Glutamatergic neuron (in vitro differentiated cells): ENCODE measurements at regions not wholly inside any gene's neighbourhood (a gene's known extent, or its start where the extent isn't known, plus 50 kb on each side); places are given as distances from the start of the nearest gene placed in this dataset.

Experiments used
- DNase-seq: peaks from one replicate; pipeline ENCODE4 v3.0.0; 2022
- H3K27ac Mint-ChIP-seq: one replicate; pipeline ENCODE4 v1.8.0; 2020; ENCODE audit warnings: mild to moderate bottlenecking, mixed read lengths, inconsistent platforms; ENCODE audit not compliant: unreplicated experiment
- H3K27me3 Mint-ChIP-seq: one replicate; pipeline ENCODE4 v1.8.0; 2020; ENCODE audit warnings: mild to moderate bottlenecking, moderate library complexity, mixed read lengths, inconsistent platforms; ENCODE audit not compliant: unreplicated experiment
- H3K36me3 Mint-ChIP-seq: one replicate; pipeline ENCODE4 v1.8.0; 2020; ENCODE audit warnings: mild to moderate bottlenecking, mixed read lengths, inconsistent platforms; ENCODE audit not compliant: unreplicated experiment
- H3K4me1 Mint-ChIP-seq: one replicate; pipeline ENCODE4 v1.8.0; 2020; ENCODE audit warnings: mild to moderate bottlenecking, low read depth, mixed read lengths, inconsistent platforms; ENCODE audit not compliant: unreplicated experiment
- H3K4me3 Mint-ChIP-seq: one replicate; pipeline ENCODE4 v1.8.0; 2020; ENCODE audit warnings: mild to moderate bottlenecking, mixed read lengths, inconsistent platforms; ENCODE audit not compliant: unreplicated experiment
- H3K9me3 Mint-ChIP-seq: one replicate; pipeline ENCODE4 v1.8.0; 2020; ENCODE audit warnings: mild to moderate bottlenecking, moderate library complexity, mixed read lengths, inconsistent platforms; ENCODE audit not compliant: unreplicated experiment
- TF ChIP-seq, protein P1 (sequence below): fragments of 200-600 bp; sonication (generic); IDR thresholded peaks from one replicate; pipeline ENCODE4 v1.5.0; 2021; ENCODE audit not compliant: partially characterized antibody, unreplicated experiment

GRCh38 chr20:11492386-11492785, 425.3 kb upstream of the BTBD3 start:
- TF ChIP-seq, protein P1, sequence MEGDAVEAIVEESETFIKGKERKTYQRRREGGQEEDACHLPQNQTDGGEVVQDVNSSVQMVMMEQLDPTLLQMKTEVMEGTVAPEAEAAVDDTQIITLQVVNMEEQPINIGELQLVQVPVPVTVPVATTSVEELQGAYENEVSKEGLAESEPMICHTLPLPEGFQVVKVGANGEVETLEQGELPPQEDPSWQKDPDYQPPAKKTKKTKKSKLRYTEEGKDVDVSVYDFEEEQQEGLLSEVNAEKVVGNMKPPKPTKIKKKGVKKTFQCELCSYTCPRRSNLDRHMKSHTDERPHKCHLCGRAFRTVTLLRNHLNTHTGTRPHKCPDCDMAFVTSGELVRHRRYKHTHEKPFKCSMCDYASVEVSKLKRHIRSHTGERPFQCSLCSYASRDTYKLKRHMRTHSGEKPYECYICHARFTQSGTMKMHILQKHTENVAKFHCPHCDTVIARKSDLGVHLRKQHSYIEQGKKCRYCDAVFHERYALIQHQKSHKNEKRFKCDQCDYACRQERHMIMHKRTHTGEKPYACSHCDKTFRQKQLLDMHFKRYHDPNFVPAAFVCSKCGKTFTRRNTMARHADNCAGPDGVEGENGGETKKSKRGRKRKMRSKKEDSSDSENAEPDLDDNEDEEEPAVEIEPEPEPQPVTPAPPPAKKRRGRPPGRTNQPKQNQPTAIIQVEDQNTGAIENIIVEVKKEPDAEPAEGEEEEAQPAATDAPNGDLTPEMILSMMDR: no peak
- Mint-ChIP-seq H3K27ac (no peak overlapping the region), H3K36me3 (no peaks in the 10 kb centered on the region), H3K4me3 (no peak overlapping the region), H3K27me3 (no peaks in the 10 kb centered on the region), H3K4me1 (no peaks in the 10 kb centered on the region), H3K9me3 (no peaks in the 10 kb centered on the region)
- DNase-seq: no peak

DNA sequence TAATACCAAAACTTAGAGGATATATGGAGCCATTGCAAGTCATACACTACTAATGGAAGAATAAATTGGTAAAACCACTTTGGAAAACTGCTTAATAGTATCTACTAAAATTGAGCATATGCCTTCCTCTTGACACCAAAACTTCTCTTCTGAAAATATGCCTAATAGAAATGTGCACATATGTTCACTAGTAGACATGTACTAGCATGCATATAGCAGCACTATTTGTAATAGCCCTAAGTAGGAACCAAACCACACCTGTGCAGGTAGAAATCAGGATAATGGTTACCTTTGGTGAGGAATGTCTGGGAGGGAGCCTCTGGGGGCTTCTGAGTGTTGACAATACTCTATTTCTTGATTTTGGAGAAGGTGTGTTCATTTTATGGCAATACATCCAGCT, 424.8 kb upstream of the BTBD3 start:
- Mint-ChIP-seq H3K4me1 (no peaks in the 10 kb centered on the region), H3K9me3 (no peaks in the 10 kb centered on the region), H3K4me3 (no peak overlapping the region), H3K36me3 (no peaks in the 10 kb centered on the region), H3K27me3 (no peaks in the 10 kb centered on the region), H3K27ac (no peak overlapping the region)
- TF ChIP-seq, protein P1: no peak
- no peak for DNase-seq

- no peak for DNase-seq
- H3K4me1 Mint-ChIP-seq: no peaks in the 10 kb centered on the region
- H3K27ac Mint-ChIP-seq: no peak overlapping the region
- no peaks in the 10 kb centered on the region for H3K9me3 Mint-ChIP-seq
- H3K27me3 Mint-ChIP-seq: no peaks in the 10 kb centered on the region
- no peaks in the 10 kb centered on the region for H3K36me3 Mint-ChIP-seq
- TF ChIP-seq, protein P1: no peak
- H3K4me3 Mint-ChIP-seq: no peak overlapping the region
These were observed 421.3 kb upstream of the BTBD3 start for GRCh38 chr20:11496380-11496779.

DNA sequence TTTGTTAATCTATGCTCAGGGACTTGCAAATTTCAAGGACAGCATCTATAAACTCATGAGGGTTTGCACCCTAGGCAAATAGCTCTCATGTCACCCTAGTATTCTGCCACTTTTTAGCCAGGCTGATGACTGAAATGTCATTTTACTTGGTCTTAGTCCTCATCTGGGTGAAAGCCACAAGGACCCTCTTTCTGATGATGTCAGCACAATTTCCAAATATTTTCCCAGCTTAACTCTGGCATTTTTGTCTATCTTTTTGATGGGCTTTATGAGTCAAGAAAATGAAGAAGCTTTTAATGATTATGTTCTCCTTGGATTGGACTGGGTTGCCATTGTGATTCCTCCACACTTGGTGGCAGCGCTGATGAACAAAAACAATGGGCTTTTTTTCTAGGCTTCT, 420.1 kb upstream of the BTBD3 start:
- Mint-ChIP-seq H3K27ac (no peak overlapping the region), H3K4me1 (no peaks in the 10 kb centered on the region), H3K27me3 (no peaks in the 10 kb centered on the region), H3K4me3 (no peak overlapping the region), H3K36me3 (no peaks in the 10 kb centered on the region), H3K9me3 (no peaks in the 10 kb centered on the region)
- DNase-seq: no peak
- TF ChIP-seq, protein P1: no peak

- Mint-ChIP-seq H3K4me1 (no peaks in the 10 kb centered on the region), H3K9me3 (no peaks in the 10 kb centered on the region), H3K27ac (no peak overlapping the region), H3K36me3 (no peaks in the 10 kb centered on the region), H3K27me3 (no peaks in the 10 kb centered on the region), H3K4me3 (no peak overlapping the region)
- no peak for DNase-seq
- TF ChIP-seq, protein P1: no peak
These were observed 418.5 kb upstream of the BTBD3 start for GRCh38 chr20:11499101-11499634.
